CD4-positive, alpha-beta T cell (primary cell): ENCODE measurements at regions not wholly inside any gene's neighbourhood (a gene's known extent, or its start where the extent isn't known, plus 50 kb on each side); places are given as distances from the start of the nearest gene placed in this dataset.

Source experiments
- ATAC-seq: fragments of 200-7000 bp; cut with Tn5 transposase; one replicate; pipeline ENCODE4 v1.10.0; 2022; ENCODE audit warnings: mild to moderate bottlenecking; ENCODE audit not compliant: poor library complexity
- CTCF ChIA-PET: fragments of 350-600 bp; sonication (Branson Sonifier 250); formaldehyde crosslinking; loops from one replicate; lab custom pipeline; 2021; ENCODE audit warnings: antibody characterized with exemption, inconsistent platforms; lab: Charles Lee
- POLR2A ChIA-PET: fragments of 350-600 bp; sonication (Branson Sonifier 250); formaldehyde crosslinking; loops from one replicate; lab custom pipeline; 2021; ENCODE audit warnings: antibody characterized with exemption, inconsistent platforms; lab: Charles Lee
- DNase-seq, 14 experiments: peaks; one replicate each; pipeline ENCODE4 v3.0.0-alpha.2; 2013 to 2020; ENCODE audit warnings: mixed read lengths in 2 of 14
- H3K27ac ChIP-seq, 2 donors: one replicate each; pipeline versions ENCODE4 v1.5.1 to v1.7.0; 2013; ENCODE audit warnings: low read length in 2 of 2, low read depth in 1 of 2, mild to moderate bottlenecking in 1 of 2
- H3K27me3 ChIP-seq, 2 experiments: 1 replicate in 1 of 2; 2 replicates in 1 of 2; pipeline versions ENCODE4 v1.6.1 to v1.7.0; 2013; ENCODE audit warnings: low read length in 2 of 2, control low read depth in 1 of 2, mild to moderate bottlenecking in 1 of 2, moderate library complexity in 1 of 2; ENCODE audit not compliant: insufficient read depth in 2 of 2, control insufficient read depth in 1 of 2
- H3K36me3 ChIP-seq: one replicate; pipeline ENCODE4 v1.6.1; 2013; ENCODE audit warnings: low read length, control low read depth; ENCODE audit not compliant: insufficient read depth
- H3K4me1 ChIP-seq: one replicate; pipeline ENCODE4 v1.6.1; 2013; ENCODE audit warnings: low read length, control low read depth; ENCODE audit not compliant: insufficient read depth
- H3K4me3 ChIP-seq: one replicate; pipeline ENCODE4 v1.5.1; 2013; ENCODE audit warnings: mild to moderate bottlenecking, low read length, moderate library complexity
- H3K9me3 ChIP-seq, 2 experiments: 1 replicate in 1 of 2; 2 replicates in 1 of 2; pipeline versions ENCODE4 v1.6.1 to v1.7.0; 2013; ENCODE audit warnings: low read length in 2 of 2, mild to moderate bottlenecking in 2 of 2, control low read depth in 1 of 2, moderate library complexity in 1 of 2; ENCODE audit not compliant: control insufficient read depth in 1 of 2, insufficient read depth in 1 of 2
- H3K27ac Mint-ChIP-seq: one replicate; pipeline ENCODE4 v1.8.0; 2020; ENCODE audit warnings: mixed read lengths
- H3K27me3 Mint-ChIP-seq: one replicate; pipeline ENCODE4 v1.8.0; 2021; ENCODE audit warnings: mixed read lengths
- H3K36me3 Mint-ChIP-seq: one replicate; pipeline ENCODE4 v1.8.0; 2021; ENCODE audit warnings: low read depth, mixed read lengths
- H3K4me1 Mint-ChIP-seq: one replicate; pipeline ENCODE4 v1.8.0; 2021; ENCODE audit warnings: low read depth, mixed read lengths
- H3K4me3 Mint-ChIP-seq: one replicate; pipeline ENCODE4 v1.8.0; 2020; ENCODE audit warnings: mild to moderate bottlenecking, mixed read lengths
- H3K9me3 Mint-ChIP-seq: one replicate; pipeline ENCODE4 v1.8.0; 2020; ENCODE audit warnings: mixed read lengths
- intact Hi-C, 2 experiments: fragments of 100-400 bp; cut with DNase I in 1 of 2; cut with micrococcal nuclease in 1 of 2; formaldehyde crosslinking; loops; one replicate each; pipeline versions ENCODE4 v1.15.1 to v1.9.0; 2023 to 2025; cut with DNase I, micrococcal nuclease
- TF ChIP-seq, protein P1 (sequence below): fragments of 200-600 bp; IDR thresholded peaks from one replicate; pipeline ENCODE4 v1.8.0; 2022; ENCODE audit warnings: antibody characterized with exemption, mild to moderate bottlenecking

DNA sequence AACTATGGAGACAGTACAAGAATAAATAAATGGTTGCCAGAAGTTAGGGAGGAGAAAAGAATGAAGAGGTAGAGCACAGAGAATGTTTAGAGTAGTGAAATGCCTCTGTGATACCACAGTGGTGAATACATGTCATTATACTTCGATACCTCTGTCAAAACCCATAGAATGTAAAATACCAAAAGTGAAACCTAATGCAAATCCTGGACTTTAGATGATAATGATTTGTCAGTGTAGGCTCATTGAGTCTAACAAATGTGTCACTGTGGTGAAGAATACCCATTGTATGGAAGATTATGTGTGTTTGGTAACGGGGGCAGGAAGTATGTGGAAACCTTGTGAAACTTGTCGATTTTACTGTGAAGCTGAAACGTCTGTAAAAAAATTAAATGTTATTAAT is 1106.5 kb upstream of the TMPRSS15 start:
- Histone ChIP-seq H3K4me1 (no peaks in the 10 kb centered on the region), H3K27ac (no peak overlapping the region), H3K27me3 (no peaks in the 10 kb centered on the region), H3K4me3 (no peak overlapping the region), H3K9me3 (peaks cover 0 to 16% of the 10 kb centered on the region in 2 experiments), H3K36me3 (no peaks in the 10 kb centered on the region)
- Mint-ChIP-seq H3K27me3 (no peaks in the 10 kb centered on the region), H3K4me3 (no peak overlapping the region), H3K9me3 (peaks cover 12% of the 10 kb centered on the region), H3K36me3 (no peaks in the 10 kb centered on the region), H3K4me1 (no peaks in the 10 kb centered on the region), H3K27ac (no peak overlapping the region)
- TF ChIP-seq, protein P1, sequence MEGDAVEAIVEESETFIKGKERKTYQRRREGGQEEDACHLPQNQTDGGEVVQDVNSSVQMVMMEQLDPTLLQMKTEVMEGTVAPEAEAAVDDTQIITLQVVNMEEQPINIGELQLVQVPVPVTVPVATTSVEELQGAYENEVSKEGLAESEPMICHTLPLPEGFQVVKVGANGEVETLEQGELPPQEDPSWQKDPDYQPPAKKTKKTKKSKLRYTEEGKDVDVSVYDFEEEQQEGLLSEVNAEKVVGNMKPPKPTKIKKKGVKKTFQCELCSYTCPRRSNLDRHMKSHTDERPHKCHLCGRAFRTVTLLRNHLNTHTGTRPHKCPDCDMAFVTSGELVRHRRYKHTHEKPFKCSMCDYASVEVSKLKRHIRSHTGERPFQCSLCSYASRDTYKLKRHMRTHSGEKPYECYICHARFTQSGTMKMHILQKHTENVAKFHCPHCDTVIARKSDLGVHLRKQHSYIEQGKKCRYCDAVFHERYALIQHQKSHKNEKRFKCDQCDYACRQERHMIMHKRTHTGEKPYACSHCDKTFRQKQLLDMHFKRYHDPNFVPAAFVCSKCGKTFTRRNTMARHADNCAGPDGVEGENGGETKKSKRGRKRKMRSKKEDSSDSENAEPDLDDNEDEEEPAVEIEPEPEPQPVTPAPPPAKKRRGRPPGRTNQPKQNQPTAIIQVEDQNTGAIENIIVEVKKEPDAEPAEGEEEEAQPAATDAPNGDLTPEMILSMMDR, result no peak
- no peak for DNase-seq
- CTCF ChIA-PET, result no interaction called here
- POLR2A ChIA-PET, result no interaction called here
- no peak for ATAC-seq
- intact Hi-C loops, result no loop called here

DNA sequence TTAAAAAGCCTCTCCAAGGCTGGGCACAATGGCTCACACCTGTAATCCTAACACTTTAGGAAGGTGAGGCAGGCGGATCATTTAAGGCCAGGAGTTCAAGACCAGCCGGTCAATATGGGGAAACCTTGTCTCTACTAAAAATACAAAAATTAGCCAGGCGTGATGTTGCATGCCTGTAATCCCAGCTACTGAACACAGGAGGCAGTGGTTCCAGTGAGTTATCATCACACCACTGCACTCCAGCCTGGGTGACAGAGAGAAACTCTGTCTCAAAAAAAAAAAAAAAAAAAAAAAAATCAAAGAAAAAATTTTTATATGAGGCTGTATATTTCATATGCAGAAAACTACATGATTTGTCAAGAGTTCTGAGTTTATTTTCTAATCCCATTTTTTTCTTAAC is 1107.1 kb upstream of the TMPRSS15 start:
- H3K27me3 ChIP-seq, result no peaks in the 10 kb centered on the region
- TF ChIP-seq, protein P1, result no peak
- intact Hi-C loops, result no loop called here
- H3K4me3 ChIP-seq, result no peak overlapping the region
- POLR2A ChIA-PET, result no interaction called here
- DNase-seq, result no peak
- H3K27ac Mint-ChIP-seq, result no peak overlapping the region
- CTCF ChIA-PET, result no interaction called here
- H3K27me3 Mint-ChIP-seq, result no peaks in the 10 kb centered on the region
- H3K36me3 ChIP-seq, result no peaks in the 10 kb centered on the region
- H3K4me1 ChIP-seq, result no peaks in the 10 kb centered on the region
- peaks cover 14% of the 10 kb centered on the region for H3K9me3 Mint-ChIP-seq
- no peaks in the 10 kb centered on the region for H3K4me1 Mint-ChIP-seq
- no peak overlapping the region for H3K27ac ChIP-seq
- H3K36me3 Mint-ChIP-seq, result no peaks in the 10 kb centered on the region
- peaks cover 0 to 16% of the 10 kb centered on the region in 2 experiments for H3K9me3 ChIP-seq
- no peak overlapping the region for H3K4me3 Mint-ChIP-seq
- ATAC-seq, result no peak

DNA sequence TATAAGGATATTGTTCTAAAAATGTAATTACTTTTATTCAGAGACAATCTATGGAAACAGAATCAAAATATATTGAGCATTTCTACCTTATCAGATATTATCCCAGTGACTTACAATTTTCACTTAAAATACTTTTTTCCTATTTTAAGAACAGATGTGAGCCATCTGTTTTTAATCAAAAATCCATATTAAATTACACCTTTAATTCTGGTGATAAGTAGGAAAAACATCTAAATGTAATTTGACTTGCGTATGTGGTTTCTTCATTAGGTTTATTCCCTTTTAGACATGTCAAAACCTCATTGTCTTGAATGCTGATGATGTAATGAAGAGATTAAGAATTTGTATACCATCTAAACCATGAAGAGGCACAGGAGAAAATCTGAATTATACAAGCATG is 1118.8 kb upstream of the TMPRSS15 start:
- H3K4me3 ChIP-seq, result no peak overlapping the region
- no peaks in the 10 kb centered on the region for H3K36me3 Mint-ChIP-seq
- H3K36me3 ChIP-seq, result no peaks in the 10 kb centered on the region
- no peak overlapping the region for H3K4me3 Mint-ChIP-seq
- H3K27me3 Mint-ChIP-seq, result no peaks in the 10 kb centered on the region
- H3K27ac ChIP-seq, result no peak overlapping the region
- H3K4me1 ChIP-seq, result no peaks in the 10 kb centered on the region
- TF ChIP-seq, protein P1, result no peak
- intact Hi-C loops, result no loop called here
- DNase-seq (no peak), ATAC-seq (no peak)
- no peaks in the 10 kb centered on the region for H3K4me1 Mint-ChIP-seq
- H3K9me3 ChIP-seq, result peaks cover 0 to 10% of the 10 kb centered on the region in 2 experiments
- H3K27me3 ChIP-seq, result no peaks in the 10 kb centered on the region
- ChIA-PET POLR2A (no interaction called here), CTCF (no interaction called here)
- H3K27ac Mint-ChIP-seq, result no peak overlapping the region
- H3K9me3 Mint-ChIP-seq, result peaks cover 16% of the 10 kb centered on the region
